Esophagus (tissue), 2 donors: ENCODE measurements at regions not wholly inside any gene's neighbourhood (a gene's known extent, or its start where the extent isn't known, plus 50 kb on each side); places are given as distances from the start of the nearest gene placed in this dataset.

Experiments used
- H3K27ac ChIP-seq, 2 donors: one replicate each; pipeline ENCODE4 v1.5.1; 2013; ENCODE audit warnings: low read depth in 2 of 2, mild to moderate bottlenecking in 2 of 2, inconsistent platforms in 1 of 2, low read length in 1 of 2, moderate library complexity in 1 of 2
- H3K27me3 ChIP-seq, 2 donors: one replicate each; pipeline ENCODE4 v1.6.1; 2013; ENCODE audit warnings: low read length in 2 of 2, control low read depth in 1 of 2, mild to moderate bottlenecking in 1 of 2; ENCODE audit not compliant: insufficient read depth in 2 of 2, control insufficient read depth in 1 of 2
- H3K36me3 ChIP-seq, 2 donors: one replicate each; pipeline ENCODE4 v1.6.1; 2013; ENCODE audit warnings: low read length in 1 of 2; ENCODE audit not compliant: control insufficient read depth in 2 of 2, insufficient read depth in 2 of 2
- H3K4me1 ChIP-seq, 2 donors: one replicate each; pipeline ENCODE4 v1.6.1; 2013; ENCODE audit warnings: low read length in 1 of 2; ENCODE audit not compliant: control insufficient read depth in 2 of 2, insufficient read depth in 2 of 2
- H3K4me3 ChIP-seq, 2 donors: one replicate each; pipeline ENCODE4 v1.5.1; 2013; ENCODE audit warnings: low read length in 2 of 2, mild to moderate bottlenecking in 2 of 2, low read depth in 1 of 2, moderate library complexity in 1 of 2
- H3K9me3 ChIP-seq, 2 donors: one replicate each; pipeline ENCODE4 v1.6.1; 2013; ENCODE audit warnings: mild to moderate bottlenecking in 2 of 2, low read depth in 1 of 2, low read length in 1 of 2, moderate library complexity in 1 of 2; ENCODE audit not compliant: control insufficient read depth in 2 of 2, insufficient read depth in 1 of 2
- WGBS, 2 donors: extraction: QIAGEN DNeasy Blood & Tissue Kit; methylation state at CpG; one replicate each; pipeline ENCODE4 v1.1.7; 2013; 5-methylcytosine and 5-hydroxymethylcytosine counted together
- donor health status: healthy with polysubstance abuse.
- donor health status: Bipolar disorder and iron deficiency.

DNA sequence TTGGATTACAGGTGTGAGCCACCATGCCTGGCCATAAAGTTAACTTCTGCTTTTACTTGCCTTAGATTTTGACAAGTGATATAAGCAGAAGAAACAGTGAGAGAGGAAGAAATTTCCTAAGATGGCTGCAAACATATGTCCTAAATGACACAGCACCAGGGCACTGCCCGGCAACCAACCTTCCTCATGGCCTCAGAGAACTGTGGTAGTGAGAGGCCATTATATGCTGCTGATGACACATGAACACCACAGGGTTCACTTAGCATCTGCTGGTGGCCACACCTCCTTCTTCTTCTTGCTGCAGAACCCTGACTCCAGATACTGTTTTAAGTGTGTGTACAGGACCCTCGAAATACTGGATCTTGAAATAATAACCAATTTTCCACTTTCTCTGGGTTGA, 88.2 kb downstream of the KCTD12 start:
- Histone ChIP-seq H3K4me1 (no peaks in the 10 kb centered on the region), H3K27me3 (no peaks in the 10 kb centered on the region), H3K27ac (no peak overlapping the region), H3K4me3 (no peak overlapping the region), H3K36me3 (no peaks in the 10 kb centered on the region), H3K9me3 (no peaks in the 10 kb centered on the region)
- 84 to 85% methylated on average over 2 of the region's 2 CpGs for WGBS, 2 donors

DNA sequence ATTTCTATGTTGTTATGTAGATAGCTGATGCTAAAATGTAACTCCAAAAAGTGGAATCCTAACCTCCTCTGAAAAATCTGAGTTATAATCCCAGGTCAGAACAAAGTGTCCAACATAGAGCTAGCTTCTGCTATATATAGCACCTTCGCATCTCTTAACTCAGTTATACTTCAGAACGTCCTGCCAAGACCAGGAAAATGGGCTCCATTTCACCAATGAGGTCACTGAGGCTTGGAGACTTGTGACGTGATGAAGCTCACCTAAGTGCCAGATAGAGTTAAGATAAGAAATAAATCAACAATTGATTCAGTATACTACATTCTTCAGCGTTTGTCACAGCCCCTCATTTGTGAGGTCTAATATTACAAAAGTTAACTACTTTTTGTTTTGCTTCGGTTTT, 88.8 kb downstream of the KCTD12 start:
- no peaks in the 10 kb centered on the region for H3K36me3 ChIP-seq
- H3K27me3 ChIP-seq: no peaks in the 10 kb centered on the region
- H3K27ac ChIP-seq: no peak overlapping the region
- no peaks in the 10 kb centered on the region for H3K9me3 ChIP-seq
- H3K4me3 ChIP-seq: no peak overlapping the region
- H3K4me1 ChIP-seq: no peaks in the 10 kb centered on the region
- WGBS, 2 donors: 66 to 75% methylated on average over 5 of the region's 5 CpGs

DNA sequence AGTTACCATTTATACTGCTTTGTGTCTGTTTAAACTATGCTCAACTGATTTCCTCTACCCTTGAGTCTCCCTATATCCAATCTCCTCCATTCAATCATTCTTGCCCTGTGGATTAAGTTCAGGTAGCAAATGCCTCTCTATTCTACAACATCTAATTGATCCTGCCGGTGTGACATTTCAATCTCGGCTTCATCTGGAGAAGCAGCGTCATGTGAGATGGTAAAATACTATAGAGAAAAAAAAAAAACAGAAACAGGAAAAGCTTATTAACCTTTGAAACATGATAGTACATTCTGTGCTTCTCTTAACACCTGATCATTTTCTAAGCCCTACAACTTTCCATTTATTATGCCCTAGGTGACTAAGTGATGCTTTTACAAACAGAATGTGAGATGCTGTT, 89.4 kb downstream of the KCTD12 start:
- Histone ChIP-seq H3K4me3 (no peak overlapping the region), H3K27me3 (no peaks in the 10 kb centered on the region), H3K4me1 (no peaks in the 10 kb centered on the region), H3K36me3 (no peaks in the 10 kb centered on the region), H3K9me3 (no peaks in the 10 kb centered on the region), H3K27ac (no peak overlapping the region)
- 73 to 97% methylated on average over 3 of the region's 3 CpGs for WGBS, 2 donors

DNA sequence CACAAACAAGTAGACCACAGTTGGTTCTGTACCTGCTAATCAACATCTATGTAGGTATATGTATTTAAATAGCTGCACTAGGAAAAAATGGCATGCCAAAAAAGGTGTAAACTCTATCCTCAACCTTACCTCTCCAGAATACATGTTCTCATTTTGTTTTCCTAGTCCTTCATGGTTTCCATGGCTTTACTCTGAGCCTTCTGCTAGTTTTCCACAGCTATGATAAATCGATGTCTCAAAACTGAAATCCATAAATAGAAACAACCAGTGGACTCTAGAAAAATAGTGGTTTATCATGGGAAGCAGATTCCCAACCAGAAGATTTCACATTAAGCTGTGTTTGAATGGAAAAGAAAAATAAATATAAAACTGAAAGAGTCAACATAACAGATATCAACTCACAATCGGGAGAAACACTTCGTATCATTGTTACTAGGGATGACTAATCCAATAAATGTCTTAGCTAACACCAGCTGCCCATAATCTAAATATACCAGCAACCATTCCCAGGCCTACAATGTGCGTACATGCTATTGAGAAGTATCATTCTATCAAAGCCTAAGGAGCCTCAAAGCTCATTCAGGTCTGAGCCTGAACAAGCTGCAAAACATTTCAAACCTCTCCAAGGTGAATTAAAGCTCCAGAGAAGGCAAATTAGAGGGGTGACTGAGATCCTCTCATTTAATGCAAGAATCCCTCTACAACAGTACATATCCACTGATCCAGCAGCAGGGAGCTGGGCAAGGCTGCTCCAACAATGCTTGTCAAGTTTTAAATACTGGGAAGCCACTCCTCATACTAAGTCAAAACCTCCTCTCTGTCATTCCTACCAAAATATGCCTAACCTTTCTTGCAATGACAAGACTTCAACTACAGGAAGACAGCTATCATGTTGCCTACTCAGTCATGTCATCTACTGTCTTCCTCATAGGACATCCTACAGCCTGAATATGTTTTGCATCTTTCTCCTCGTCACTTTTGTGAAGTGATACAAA, 90.2 kb downstream of the KCTD12 start:
- Histone ChIP-seq H3K36me3 (no peaks in the 10 kb centered on the region), H3K4me1 (no peaks in the 10 kb centered on the region), H3K9me3 (no peaks in the 10 kb centered on the region), H3K27me3 (no peaks in the 10 kb centered on the region), H3K27ac (no peak overlapping the region), H3K4me3 (no peak overlapping the region)
- 69 to 78% methylated on average over 5 of the region's 5 CpGs for WGBS, 2 donors

DNA sequence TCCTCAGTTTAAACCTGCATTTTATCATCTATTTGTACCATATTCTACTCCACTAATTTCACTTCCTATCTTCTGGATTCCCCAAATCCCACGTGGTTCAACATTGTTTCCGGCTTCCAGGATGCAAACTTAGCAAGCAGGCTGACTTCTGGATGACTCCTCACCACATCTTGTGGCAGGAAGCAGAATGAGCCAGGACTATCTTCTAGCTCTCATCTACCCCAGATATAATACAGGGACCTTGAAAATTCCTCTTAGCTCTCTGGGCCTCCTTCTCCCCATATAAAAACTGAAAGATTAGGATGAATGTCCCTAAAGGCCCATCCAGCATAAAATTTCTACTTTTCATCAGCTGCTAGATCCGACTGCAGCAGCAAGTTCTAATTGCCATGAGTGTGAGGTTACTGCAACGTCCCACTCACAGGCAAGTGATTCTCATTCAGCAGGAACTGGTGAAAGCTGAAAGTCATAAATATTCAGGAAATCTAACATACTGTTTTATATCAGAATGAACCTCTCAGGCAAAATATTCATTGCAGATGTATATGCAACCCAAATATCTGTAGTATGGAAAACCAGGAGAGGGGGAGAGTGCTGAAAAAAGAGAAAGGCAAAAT, 93.4 kb downstream of the KCTD12 start:
- H3K27me3 ChIP-seq: no peaks in the 10 kb centered on the region
- H3K9me3 ChIP-seq: no peaks in the 10 kb centered on the region
- no peak overlapping the region for H3K4me3 ChIP-seq
- no peak overlapping the region for H3K27ac ChIP-seq
- H3K36me3 ChIP-seq: no peaks in the 10 kb centered on the region
- WGBS, 2 donors: 47 to 52% methylated on average over 4 of the region's 4 CpGs
- H3K4me1 ChIP-seq: no peaks in the 10 kb centered on the region

DNA sequence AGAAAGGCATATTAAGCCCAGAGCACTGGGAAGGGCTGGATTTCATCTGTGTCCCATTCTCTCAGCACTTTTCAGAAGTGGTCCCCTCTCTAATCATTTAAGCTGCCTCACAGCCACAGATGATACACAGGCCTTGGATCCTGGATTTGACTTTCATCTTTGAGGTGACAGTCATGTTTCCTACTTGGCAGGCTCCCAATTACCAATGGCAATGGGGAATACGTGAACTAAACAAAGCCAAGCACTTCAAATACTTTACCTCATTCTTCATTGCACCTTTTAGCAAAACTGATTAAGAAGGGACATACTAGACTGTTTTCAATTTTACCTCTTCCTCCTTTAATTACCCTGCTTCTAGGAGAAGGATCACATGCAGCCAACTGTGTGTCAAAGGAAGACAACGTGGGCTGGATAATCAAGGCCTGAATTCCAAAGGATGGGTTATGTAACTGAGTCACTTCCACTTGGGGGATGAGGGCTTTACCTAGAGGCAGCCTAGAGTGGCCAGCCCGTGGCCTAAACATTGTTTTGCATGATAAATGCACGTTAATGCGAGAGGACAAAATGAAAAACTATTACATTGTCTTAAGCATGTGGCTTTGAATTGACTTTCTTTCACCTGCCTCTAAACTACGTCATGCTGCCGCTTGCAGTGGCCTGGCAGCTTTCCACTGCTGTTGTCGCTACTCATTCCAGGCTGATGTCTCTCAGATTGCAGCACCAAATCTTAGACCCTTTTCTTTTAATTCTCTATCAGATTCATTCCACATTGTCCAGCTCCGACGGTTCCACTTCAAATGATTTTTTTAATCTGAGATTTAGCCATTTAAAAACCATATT, 95.0 kb downstream of the KCTD12 start:
- H3K36me3 ChIP-seq: no peaks in the 10 kb centered on the region
- no peak overlapping the region for H3K27ac ChIP-seq
- WGBS, 2 donors: 61 to 68% methylated on average over 10 of the region's 10 CpGs
- no peaks in the 10 kb centered on the region for H3K27me3 ChIP-seq
- H3K9me3 ChIP-seq: no peaks in the 10 kb centered on the region
- no peaks in the 10 kb centered on the region for H3K4me1 ChIP-seq
- H3K4me3 ChIP-seq: no peak overlapping the region

DNA sequence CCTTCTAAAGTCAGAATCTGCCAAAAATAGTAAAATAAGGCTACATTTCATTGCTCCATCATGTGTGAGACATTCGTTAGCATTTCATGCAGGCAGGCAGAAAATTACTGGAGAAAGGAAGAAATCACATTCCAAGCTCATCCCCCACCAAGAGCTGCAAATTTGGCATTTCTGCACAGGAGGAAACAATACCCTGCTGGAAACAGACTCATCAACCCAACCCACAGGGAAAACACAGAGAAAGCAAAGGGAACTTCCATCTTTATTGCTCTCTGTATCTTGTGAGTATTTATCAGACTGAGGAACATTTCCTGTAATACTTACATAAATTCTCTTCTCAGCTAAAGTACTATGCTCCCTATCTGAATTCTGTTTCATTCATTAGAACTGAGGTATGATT, 95.7 kb downstream of the KCTD12 start:
- WGBS, 2 donors: 63 to 70% methylated on average over 1 of the region's 1 CpG
- H3K4me3 ChIP-seq: no peak overlapping the region
- no peaks in the 10 kb centered on the region for H3K9me3 ChIP-seq
- no peaks in the 10 kb centered on the region for H3K36me3 ChIP-seq
- H3K27me3 ChIP-seq: no peaks in the 10 kb centered on the region
- no peaks in the 10 kb centered on the region for H3K4me1 ChIP-seq
- no peak overlapping the region for H3K27ac ChIP-seq

DNA sequence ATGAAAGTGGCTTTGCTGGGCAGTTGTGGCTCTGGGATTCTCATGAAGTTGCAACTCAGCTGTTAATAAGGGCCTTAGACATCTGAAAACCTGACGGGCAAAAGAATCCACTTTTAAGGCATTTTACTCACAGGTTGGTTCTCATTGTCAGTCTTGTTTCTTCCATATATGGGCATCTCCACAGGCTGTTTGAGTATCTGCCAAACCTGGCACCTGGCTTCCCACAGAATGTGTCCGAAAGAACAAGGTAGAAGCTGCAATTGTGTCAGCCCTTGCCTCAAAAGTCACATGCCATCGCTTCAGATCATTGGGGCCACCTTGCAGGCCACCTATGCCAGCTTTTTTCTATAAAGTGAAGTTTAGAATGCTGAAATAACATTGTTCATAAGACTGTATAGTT, 102.4 kb downstream of the KCTD12 start:
- no peaks in the 10 kb centered on the region for H3K36me3 ChIP-seq
- 60 to 71% methylated on average over 3 of the region's 3 CpGs for WGBS, 2 donors
- peaks cover 0 to 2% of the 10 kb centered on the region in 2 donors for H3K27me3 ChIP-seq
- H3K27ac ChIP-seq: no peak overlapping the region
- no peak overlapping the region for H3K4me3 ChIP-seq
- H3K9me3 ChIP-seq: no peaks in the 10 kb centered on the region
- no peaks in the 10 kb centered on the region for H3K4me1 ChIP-seq

DNA sequence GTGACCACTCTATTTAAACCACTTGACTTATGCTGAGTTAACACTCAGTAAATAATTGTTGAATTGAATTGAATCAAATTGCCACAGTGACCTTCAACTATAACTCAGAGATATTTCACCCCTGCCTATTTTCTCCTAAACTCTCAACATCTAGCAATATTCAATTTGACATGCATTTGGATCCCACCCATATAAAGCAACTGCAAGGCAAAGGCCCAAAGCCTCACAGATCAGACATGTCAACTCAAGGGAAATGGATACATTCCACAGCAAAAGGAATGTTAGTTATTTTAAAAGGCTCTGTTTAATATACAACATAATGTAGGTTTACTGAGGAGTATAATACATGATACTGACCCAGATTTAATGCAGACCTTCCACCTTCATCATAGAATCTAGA, 107.4 kb downstream of the KCTD12 start:
- no peak overlapping the region for H3K27ac ChIP-seq
- no peaks in the 10 kb centered on the region for H3K36me3 ChIP-seq
- H3K4me3 ChIP-seq: no peak overlapping the region
- no peaks in the 10 kb centered on the region for H3K4me1 ChIP-seq
- H3K27me3 ChIP-seq: peaks cover 0 to 2% of the 10 kb centered on the region in 2 donors
- no peaks in the 10 kb centered on the region for H3K9me3 ChIP-seq
